Breast epithelium (tissue), 4 donors: ENCODE measurements at regions not wholly inside any gene's neighbourhood (a gene's known extent, or its start where the extent isn't known, plus 50 kb on each side); places are given as distances from the start of the nearest gene placed in this dataset.
A peak's percentile ranks its signal among the peaks of the same experiment; 100 is the strongest.

Experiments used
- DNase-seq, 2 donors: peaks; one replicate each; pipeline ENCODE4 v3.0.0-alpha.2; 2019; ENCODE audit warnings: low spot score in 2 of 2
- H3K27ac ChIP-seq, 2 donors: fragments of 200-600 bp; sonication (generic) in 1 of 2; one replicate each; pipeline ENCODE4 v1.5.1; 2016 to 2019; ENCODE audit warnings: mild to moderate bottlenecking in 1 of 2
- H3K27me3 ChIP-seq, 2 donors: fragments of 200-600 bp; sonication (generic) in 1 of 2; one replicate each; pipeline versions ENCODE4 v1.5.1 to v1.6.0; 2017 to 2019; ENCODE audit warnings: control low read depth in 1 of 2, mild to moderate bottlenecking in 1 of 2
- H3K36me3 ChIP-seq: fragments of 200-600 bp; one replicate; pipeline ENCODE4 v1.5.1; 2019
- H3K4me1 ChIP-seq, 2 donors: fragments of 200-600 bp; sonication (generic); one replicate each; pipeline ENCODE4 v1.5.1; 2016 to 2019; ENCODE audit warnings: control low read depth in 1 of 2
- H3K4me3 ChIP-seq, 3 donors: fragments of 200-600 bp; sonication (generic); 1 replicate in 2 of 3; 2 replicates in 1 of 3; pipeline ENCODE4 v1.5.1; 2016 to 2019; ENCODE audit warnings: mild to moderate bottlenecking in 3 of 3, moderate library complexity in 2 of 3
- H3K9me3 ChIP-seq, 2 donors: fragments of 200-600 bp; sonication (generic) in 1 of 2; one replicate each; pipeline ENCODE4 v1.5.1; 2016 to 2019; ENCODE audit warnings: control low read depth in 1 of 2
- CTCF ChIP-seq, 3 donors: fragments of 450-650 bp; IDR thresholded peaks; one replicate each; pipeline ENCODE4 v1.5.1; 2016 to 2017; ENCODE audit warnings: antibody characterized with exemption in 3 of 3, mild to moderate bottlenecking in 3 of 3, moderate library complexity in 3 of 3
- POLR2A ChIP-seq: fragments of 450-650 bp; IDR thresholded peaks from one replicate; pipeline ENCODE4 v1.6.1; 2016; ENCODE audit warnings: antibody characterized with exemption, mild to moderate bottlenecking, moderate library complexity
- POLR2AphosphoS5 ChIP-seq, 3 donors: sonication (generic); formaldehyde crosslinking; IDR thresholded peaks; one replicate each; pipeline ENCODE4 v1.6.1; 2017; ENCODE audit warnings: antibody characterized with exemption in 3 of 3
- intact Hi-C: fragments of 100-400 bp; cut with DNase I; formaldehyde crosslinking; loops from one replicate; pipeline ENCODE4 v1.15.1; 2023; ENCODE audit warnings: low total_unique reads

- H3K27ac ChIP-seq: no peak overlapping the region
- intact Hi-C loops: loop anchor here (5.0 kb wide), 1 partner anchor 137 kb away; no protein-coding TSS in a partner anchor
Observed at GRCh38 chr1:110774398-110774797, 98.5 kb upstream of the CD53 start.

DNA sequence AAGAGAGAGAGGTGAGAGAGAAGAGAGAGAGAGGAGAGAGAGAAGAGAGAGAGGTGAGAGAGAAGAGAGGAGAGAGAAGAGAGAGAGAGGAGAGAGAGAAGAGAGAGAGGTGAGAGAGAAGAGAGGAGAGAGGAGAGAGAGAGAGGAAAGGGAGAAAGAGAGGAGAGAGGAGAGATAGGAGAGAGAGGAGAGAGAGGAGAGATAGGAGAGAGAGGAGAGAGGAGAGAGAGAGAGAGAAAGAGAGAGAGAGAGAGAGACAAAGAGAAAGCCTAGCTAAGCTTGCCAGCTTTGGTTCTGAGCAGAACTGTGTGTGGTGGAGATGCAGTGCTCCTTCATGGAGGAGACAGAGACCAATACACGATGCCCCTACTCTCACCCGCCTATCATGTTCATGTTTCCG, 99.1 kb upstream of the KCNA3 start:
- no peak for DNase-seq
- no peak for TF ChIP-seq POLR2A
- TF ChIP-seq POLR2AphosphoS5 (IDR thresholded peaks at IDR 0.05): no peak
- TF ChIP-seq CTCF (IDR thresholded peaks at IDR 0.05): no peak
- no peak overlapping the region for H3K4me3 ChIP-seq
- H3K27ac ChIP-seq: no peak overlapping the region
- peaks cover 3% of the 10 kb centered on the region in 2 donors for H3K4me1 ChIP-seq
- H3K27me3 ChIP-seq: no peaks in the 10 kb centered on the region
- intact Hi-C loops: loop anchor here (5.0 kb wide), 1 partner anchor 137 kb away; no protein-coding TSS in a partner anchor
- no peaks in the 10 kb centered on the region for H3K9me3 ChIP-seq
- no peaks in the 10 kb centered on the region for H3K36me3 ChIP-seq

More at GRCh38 chr1:110774398-110774797, 98.5 kb upstream of the CD53 start:
- no peak for TF ChIP-seq POLR2A
- TF ChIP-seq POLR2AphosphoS5 (IDR thresholded peaks at IDR 0.05): no peak
- no peak for TF ChIP-seq CTCF (IDR thresholded peaks at IDR 0.05)
- Histone ChIP-seq H3K27me3 (no peaks in the 10 kb centered on the region), H3K36me3 (no peaks in the 10 kb centered on the region), H3K4me1 (peaks cover 3% of the 10 kb centered on the region in 2 donors), H3K4me3 (no peak overlapping the region), H3K9me3 (no peaks in the 10 kb centered on the region)
- DNase-seq: no peak

GRCh38 chr1:110771245-110772022, 96.7 kb upstream of the KCNA3 start:
- peak overlapping the region; percentile 46 to 47 for H3K27ac ChIP-seq
- no peaks in the 10 kb centered on the region for H3K27me3 ChIP-seq
- intact Hi-C loops: loop anchor here (5.0 kb wide), 1 partner anchor 134 kb away; no protein-coding TSS in a partner anchor
- no peak for TF ChIP-seq POLR2A
- TF ChIP-seq CTCF (IDR thresholded peaks at IDR 0.05): no peak
- no peak for TF ChIP-seq POLR2AphosphoS5 (IDR thresholded peaks at IDR 0.05)
- H3K4me1 ChIP-seq: peaks cover 0 to 3% of the 10 kb centered on the region in 2 donors
- H3K36me3 ChIP-seq: no peaks in the 10 kb centered on the region
- no peaks in the 10 kb centered on the region for H3K9me3 ChIP-seq
- peak in 1 of 2 donors; percentile 60 for DNase-seq
- H3K4me3 ChIP-seq: no peak overlapping the region

DNA sequence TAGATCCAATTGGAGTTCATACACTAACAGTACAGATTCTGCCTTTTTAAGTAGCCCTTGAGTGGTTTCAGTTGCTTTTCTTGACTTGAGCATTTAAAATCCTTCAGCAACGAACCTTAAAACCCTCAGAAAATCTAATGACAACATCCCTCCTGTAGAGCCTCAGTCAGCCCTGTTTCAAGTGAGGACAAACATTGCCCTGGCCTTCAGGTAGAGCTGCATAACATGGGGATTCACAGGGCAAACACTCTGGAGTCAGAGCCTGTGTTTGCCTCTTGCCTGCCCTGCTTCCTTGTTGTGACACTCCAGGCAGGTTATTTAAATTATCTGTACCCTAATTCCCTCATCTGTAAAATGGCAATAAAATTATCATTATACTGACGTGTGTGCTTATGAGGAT, 96.1 kb upstream of the KCNA3 start:
- TF ChIP-seq CTCF (IDR thresholded peaks at IDR 0.05) (no peak), POLR2A (no peak), POLR2AphosphoS5 (IDR thresholded peaks at IDR 0.05) (no peak)
- Histone ChIP-seq H3K9me3 (no peaks in the 10 kb centered on the region), H3K27ac (peak overlapping the region; percentile 45 to 47), H3K27me3 (no peaks in the 10 kb centered on the region), H3K4me3 (no peak overlapping the region), H3K36me3 (no peaks in the 10 kb centered on the region), H3K4me1 (peaks cover 0 to 3% of the 10 kb centered on the region in 2 donors)
- DNase-seq: no peak
- intact Hi-C loops: loop anchor here (5.0 kb wide), 1 partner anchor 134 kb away; no protein-coding TSS in a partner anchor

GRCh38 chr1:110768605-110769004, 93.9 kb upstream of the KCNA3 start:
- no peak overlapping the region for H3K27ac ChIP-seq
- DNase-seq: no peak
- H3K36me3 ChIP-seq: no peaks in the 10 kb centered on the region
- H3K9me3 ChIP-seq: no peaks in the 10 kb centered on the region
- H3K4me3 ChIP-seq: no peak overlapping the region
- TF ChIP-seq POLR2AphosphoS5 (IDR thresholded peaks at IDR 0.05) (no peak), POLR2A (no peak), CTCF (IDR thresholded peaks at IDR 0.05) (no peak)
- no peaks in the 10 kb centered on the region for H3K27me3 ChIP-seq
- peaks cover 0 to 3% of the 10 kb centered on the region in 2 donors for H3K4me1 ChIP-seq
- intact Hi-C loops: no loop called here
